Activated CD8-positive, alpha-beta memory T cell treated with anti-CD3 and anti-CD28 coated beads for 24 hours (primary cell): ENCODE measurements at regions not wholly inside any gene's neighbourhood (a gene's known extent, or its start where the extent isn't known, plus 50 kb on each side); places are given as distances from the start of the nearest gene placed in this dataset.
"Not testable (repeated sequence)": the region's sequence is repeated elsewhere in the genome, so short reads cannot be mapped to it uniquely, and the experiment has no call there.

ENCODE experiments used
- DNase-seq: peaks from one replicate; pipeline ENCODE4 v3.0.0-alpha.2; 2020

GRCh38 chr15:57767481-57767880 lies 61.0 kb downstream of the POLR2M start:
- no peak for DNase-seq

GRCh38 chr15:57769266-57769665 lies 62.8 kb downstream of the POLR2M start:
- DNase-seq: no peak

DNA sequence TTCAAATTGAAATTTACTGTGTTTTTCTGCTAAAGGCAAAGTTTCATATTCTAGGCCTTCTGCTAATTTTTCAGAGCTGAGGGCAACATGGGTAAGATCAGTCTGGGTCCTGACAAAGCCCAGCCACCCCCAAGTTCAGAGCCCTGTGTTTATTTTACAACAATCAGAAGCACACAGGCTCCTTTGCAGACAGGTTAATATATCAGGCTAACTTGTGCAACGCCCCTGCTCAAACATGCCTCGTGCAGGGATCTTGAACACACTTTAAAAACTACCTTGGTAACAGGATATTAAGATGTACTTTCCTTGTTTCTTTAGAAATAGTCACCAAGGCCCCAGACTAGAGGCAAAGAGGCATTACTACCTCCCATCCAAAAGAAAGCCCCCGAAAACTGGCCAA lies 64.0 kb downstream of the POLR2M start:
- DNase-seq: no peak

DNA sequence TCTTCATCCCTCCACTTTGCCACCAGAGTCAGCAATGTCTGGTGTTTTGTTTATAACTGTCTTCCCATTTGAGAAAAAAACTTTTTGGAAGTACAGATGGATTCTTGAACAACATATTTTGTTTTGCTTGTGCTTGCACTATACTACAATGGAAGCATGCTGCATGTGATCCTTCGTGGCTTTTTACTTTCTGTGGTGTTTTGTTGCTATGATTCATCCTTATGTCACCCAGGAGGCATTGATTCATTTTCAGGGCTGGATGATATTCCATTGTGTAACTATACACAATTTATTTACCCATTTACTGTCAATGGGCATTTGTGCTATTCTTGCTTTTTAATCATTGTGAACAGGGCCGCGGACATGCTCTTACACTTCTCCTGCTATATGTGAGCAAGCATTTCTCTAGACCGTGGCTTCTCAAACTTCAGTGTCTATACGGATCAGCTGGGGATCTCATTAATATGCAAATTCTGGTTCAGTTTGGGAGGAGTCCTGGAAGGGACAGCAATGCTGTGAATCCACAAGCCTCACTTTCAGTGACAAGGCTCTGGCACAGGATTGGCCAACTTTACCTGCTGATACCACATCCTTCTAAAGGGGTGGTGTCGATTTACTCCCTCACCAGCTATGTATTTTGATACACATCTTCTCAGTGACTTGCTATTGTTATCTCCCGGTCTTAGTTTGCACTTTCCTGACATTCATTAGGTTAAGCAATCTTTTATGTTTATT lies 65.9 kb downstream of the POLR2M start:
- no peak for DNase-seq

DNA sequence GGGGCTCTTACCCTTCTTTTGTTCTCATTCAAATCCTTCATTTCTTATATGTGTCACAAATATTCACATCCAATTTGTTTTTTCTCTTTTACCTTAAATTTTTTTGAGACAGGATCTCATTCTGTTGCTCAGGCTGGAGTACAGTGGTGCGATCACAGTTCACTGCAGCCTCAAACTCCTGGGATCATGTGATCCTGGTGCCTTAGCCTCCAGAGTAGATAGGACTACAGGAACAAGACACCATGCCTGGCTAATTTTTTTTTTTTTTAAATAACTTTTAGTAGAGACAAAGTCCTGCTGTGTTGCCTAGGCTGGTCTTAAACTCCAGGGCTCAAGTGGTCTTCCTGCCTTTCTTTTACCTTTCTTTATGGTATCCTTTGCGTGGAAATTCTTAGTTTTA lies 66.5 kb downstream of the POLR2M start:
- DNase-seq: no peak

DNA sequence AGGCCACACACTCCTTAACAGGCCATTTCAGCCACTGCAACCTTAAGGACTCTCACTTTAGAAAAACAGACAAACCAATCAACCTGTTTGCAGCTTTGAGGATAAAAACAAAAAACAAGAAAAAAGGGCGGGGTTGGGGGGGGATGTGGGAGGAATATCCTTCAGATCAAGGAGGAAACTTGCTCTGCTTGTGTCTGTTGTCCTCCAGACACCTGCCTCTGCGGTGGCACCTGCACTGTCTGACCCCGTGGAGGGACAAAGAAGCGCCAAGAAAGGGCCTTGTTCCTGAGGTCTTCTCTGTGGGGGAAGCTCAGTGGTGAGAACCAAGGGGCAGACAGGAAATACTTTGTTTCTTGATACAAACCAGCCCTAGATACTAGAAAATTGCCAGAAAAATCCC lies 70.5 kb downstream of the POLR2M start:
- no peak for DNase-seq

- DNase-seq: no peak
Observed at GRCh38 chr15:57780471-57780870, 74.0 kb downstream of the POLR2M start.

GRCh38 chr15:57782731-57783130 lies 76.2 kb downstream of the POLR2M start:
- no peak for DNase-seq

DNA sequence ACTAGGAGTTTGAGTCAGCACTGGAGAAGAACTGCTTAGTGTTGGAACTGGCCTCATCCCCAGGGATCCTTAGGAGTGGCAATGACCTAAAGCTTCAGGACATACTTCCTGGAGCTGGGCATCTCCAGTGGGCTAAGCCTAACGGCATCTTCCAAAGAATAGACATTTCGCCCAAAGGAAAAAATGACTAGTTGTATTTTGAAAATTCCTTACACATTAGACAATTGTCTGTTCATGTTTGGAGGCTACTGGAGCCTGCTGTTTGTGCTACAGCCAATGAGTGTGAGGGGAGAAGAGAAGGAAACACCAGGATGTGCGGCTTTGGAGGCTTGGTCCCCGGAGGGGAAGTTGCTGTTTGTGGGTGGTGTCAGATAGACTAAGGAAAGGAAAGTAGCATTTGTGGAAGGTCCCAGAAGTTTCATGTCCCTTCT lies 77.6 kb downstream of the POLR2M start:
- no peak for DNase-seq

DNA sequence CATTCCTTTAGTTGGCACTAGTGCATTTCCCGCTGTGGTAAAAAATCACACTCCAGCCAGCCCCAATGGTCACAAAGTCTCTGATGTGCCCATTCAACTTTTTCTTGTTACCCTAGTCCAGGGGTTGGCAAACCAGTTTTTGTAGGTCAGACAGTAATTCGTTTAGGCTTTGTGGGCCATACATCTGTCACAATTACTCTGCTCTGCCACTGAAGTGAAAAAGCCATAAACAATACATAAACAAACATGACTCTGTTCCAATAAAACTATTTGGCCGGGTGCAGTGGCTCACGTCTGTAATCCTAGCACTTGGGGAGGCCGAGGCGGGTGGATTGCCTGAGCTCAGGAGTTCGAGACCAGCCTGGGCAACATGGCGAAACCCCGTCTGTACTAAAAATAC lies 78.5 kb downstream of the POLR2M start:
- no peak for DNase-seq

DNA sequence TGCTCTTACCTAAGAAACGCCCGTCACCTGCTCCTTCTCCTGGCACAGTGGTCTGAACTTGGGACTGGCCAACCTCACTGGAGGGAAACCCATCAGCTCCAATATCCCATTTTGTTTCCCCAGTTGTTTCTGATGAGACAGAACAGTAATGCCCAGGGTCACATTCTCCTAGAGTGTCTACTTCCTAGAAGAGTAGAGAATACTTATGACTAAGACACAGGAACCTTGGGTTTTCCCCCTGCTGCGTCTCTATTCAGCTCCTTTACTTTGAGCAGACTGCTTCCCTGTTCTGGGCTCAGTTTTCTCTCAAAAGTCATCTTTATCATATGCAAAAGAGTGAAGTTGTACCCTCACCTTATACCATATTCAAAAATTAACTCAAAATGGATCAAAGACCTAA lies 79.4 kb downstream of the POLR2M start:
- no peak for DNase-seq

GRCh38 chr15:57789225-57789624 lies 82.7 kb downstream of the POLR2M start:
- no peak for DNase-seq

DNA sequence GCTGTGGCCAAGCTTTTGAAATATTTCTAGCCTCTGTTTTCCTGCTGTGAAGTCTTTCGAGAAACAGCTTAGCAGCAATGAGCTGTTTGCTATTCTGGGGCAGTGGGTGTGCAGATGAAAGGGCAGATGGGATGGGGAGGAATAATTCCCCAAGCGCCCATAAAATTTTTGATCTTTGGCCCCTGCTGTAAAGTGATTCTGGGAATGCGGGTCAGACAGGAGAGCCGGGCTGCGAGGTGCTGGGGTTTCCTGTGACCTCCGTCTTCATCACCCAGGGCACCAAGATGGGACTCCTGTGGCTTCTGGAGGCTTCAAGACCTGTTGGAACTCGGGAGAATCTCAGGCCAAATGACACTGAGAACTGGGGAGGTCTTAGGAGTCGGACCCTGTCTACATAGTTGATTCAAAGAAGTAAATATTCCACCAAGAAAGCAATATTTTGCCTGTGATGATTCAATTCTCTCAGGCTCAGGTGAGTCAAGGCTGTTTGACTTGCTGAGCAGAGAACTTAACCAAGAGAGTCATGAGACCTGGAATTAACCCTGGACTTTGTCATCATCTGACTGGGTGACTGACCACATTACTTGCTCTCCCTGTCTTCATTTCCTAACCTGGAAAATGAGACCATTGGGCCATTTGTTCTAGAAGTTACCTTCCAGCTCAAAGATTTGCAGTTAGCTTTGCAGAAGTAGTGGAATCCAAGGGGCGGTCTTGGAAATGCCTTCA lies 86.4 kb downstream of the POLR2M start:
- no peak for DNase-seq

DNA sequence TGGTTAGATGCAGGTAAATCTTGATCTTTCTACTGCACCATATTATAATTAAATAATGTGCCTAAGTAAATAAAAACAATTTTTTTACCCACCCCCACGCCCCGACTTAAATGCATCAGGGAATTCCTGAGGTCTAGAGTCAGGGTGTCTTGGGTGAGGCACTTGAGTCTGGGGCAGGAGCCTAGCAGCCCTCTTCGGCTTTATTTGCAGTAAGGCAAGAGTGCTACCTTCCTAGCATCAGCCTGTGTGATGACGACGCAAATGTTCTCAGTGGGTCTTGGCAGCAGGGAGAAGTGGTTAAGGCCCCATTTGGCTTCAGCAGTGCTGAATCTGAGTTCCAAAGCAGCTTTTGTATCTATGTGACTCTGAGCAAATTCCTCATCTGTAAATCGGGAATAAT lies 88.7 kb downstream of the POLR2M start:
- DNase-seq: no peak

DNA sequence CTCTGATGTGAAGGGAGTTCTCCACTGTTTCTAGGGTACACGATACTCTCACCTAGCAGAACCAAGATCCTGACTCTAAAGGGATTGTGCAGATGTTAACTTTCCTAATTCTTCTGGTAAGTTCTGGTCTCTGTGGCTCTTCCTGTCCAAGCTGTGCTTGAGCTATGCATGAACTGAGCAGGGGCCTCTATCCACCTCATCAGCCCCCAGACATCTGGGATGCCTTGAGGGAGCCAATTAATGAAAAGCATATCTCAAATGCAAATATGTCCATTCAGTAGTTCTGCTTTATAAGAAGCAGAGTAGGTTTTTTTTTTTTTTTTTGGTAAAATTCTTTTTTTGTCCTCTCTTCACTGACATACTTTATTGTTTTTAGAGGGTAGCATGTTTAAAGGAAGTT lies 89.6 kb downstream of the POLR2M start:
- DNase-seq: no peak

DNA sequence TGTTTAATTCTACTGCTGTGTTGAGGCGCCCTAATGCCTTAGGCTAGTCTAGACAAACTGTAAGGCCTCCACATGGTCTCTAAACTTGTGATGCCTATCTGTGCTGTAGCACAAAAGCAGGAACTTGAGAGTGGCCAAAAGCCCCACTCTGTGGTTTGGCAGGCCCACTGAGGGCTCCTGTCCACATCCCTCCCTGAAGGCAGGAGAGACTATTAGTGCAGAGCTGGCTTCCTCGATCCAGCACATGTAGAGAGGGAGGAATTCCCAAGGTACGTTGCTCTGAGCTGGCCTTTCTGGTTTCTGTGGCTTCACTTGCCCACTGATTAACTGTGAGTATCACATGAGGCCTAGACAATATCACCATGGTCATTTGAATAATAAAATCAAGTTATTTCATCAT lies 90.6 kb downstream of the POLR2M start:
- no peak for DNase-seq

GRCh38 chr15:57797568-57798267 lies 91.2 kb downstream of the POLR2M start:
- no peak for DNase-seq

DNA sequence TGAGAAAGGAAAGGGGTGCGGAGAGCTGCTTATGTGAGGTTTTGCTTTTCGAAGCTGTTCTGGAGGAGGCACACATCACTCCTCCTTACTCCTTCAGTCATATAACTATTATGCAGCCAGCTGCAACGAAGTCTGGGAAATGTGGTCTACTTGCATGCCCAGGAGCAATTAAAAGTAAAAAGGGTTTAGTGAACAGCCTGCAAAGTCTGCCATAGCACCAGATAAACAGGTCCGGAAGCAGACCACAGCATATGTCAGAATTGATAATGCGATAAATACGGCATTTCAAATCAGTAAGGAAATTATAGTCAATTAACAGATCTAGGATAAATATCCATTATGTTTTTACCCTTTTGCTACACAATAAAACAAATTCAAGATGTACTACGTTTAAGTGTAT lies 99.5 kb downstream of the POLR2M start:
- DNase-seq: no peak

GRCh38 chr15:57809285-57809684 lies 102.8 kb downstream of the POLR2M start:
- DNase-seq: not testable (repeated sequence)

- no peak for DNase-seq
Observed at GRCh38 chr15:57816599-57816998, 110.1 kb downstream of the POLR2M start.

DNA sequence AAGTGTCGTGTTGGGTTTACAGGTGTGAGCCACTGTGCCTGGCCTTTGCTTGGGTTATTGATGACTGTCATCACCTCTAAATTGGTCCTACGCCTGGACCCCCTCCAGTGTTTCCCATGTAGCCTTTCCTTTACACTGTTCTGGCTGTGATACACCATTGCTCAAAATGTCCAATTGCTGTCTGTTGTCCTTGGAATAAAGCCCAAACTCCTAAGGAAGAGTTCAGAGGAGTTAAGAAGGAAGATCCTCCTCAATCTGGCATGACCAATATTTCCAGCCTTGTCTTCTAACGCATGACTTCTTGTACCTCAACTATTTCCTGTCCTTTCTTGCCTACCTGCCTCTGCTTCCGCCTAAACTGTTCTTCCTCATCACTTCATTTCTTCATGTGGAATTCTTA lies 113.1 kb downstream of the POLR2M start:
- no peak for DNase-seq

DNA sequence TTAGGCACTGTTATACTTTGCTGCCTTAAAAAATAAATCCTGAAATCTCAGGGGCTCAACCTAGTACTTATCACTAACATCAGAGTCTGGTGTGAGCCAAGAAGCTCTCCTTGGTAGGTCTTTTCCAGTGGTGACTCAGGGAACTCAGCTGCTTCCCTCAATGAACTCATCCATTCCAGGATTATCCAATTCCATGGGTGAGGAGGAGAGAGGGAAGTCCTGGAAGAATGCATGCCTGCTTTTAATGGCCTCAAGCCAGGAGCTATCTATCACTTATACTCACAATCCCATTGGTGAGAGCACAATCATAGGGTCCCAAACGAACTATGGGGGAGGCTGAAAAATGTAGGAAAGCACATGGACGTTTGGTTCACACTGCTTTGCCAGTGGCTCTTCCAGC lies 113.6 kb downstream of the POLR2M start:
- DNase-seq: no peak

- no peak for DNase-seq
Observed at GRCh38 chr15:57821826-57822225, 115.3 kb downstream of the POLR2M start.

DNA sequence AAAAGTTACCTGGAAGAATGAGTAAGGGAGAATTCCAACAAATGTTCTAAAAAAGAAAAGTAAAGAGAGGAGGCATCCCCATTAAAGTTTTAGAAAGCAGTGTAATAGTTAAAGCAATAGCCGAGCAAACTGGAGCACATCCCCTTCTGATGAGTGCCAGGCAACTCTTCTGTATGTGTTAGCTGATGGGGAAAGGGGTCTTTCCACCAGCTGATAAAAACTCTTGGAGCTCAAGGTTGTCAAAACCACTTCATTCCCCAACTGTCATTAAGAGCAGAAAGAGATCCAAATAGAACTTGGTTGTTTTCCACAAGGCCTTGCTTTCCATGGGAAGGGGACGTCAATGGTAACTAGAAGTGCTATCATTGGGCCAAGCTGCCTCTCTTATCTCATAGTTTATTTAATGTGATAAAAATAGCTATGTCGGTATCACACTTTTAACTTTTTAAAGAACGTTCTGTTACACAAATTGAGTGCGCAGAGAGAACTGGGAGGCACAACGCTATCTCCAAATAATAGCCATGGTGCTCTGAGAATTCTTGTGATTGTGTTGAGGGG lies 116.9 kb downstream of the POLR2M start:
- DNase-seq: no peak
